HAP-1 (cell line): ENCODE measurements at regions not wholly inside any gene's neighbourhood (a gene's known extent, or its start where the extent isn't known, plus 50 kb on each side); places are given as distances from the start of the nearest gene placed in this dataset.

Experiments used
- DNase-seq, 2 experiments: peaks; one replicate each; pipeline ENCODE4 v3.0.0-alpha.2; 2016 to 2020; ENCODE audit warnings: low spot score in 2 of 2
- H3K27me3 ChIP-seq: fragments of 250-450 bp; sonication (Bioruptor Pico); 2 replicates; pipeline ENCODE4 v1.5.1; 2020; ENCODE audit warnings: low read depth, mild to moderate bottlenecking, moderate library complexity
- H3K36me3 ChIP-seq: fragments of 250-450 bp; sonication (Bioruptor Pico); replicated peaks from 2 replicates; pipeline ENCODE4 v1.5.1; 2020; ENCODE audit warnings: mild to moderate bottlenecking
- H3K4me1 ChIP-seq: fragments of 250-450 bp; sonication (Bioruptor Pico); 2 replicates; pipeline ENCODE4 v1.5.1; 2020; ENCODE audit warnings: mild to moderate bottlenecking
- H3K4me3 ChIP-seq: fragments of 250-450 bp; sonication (Bioruptor Pico); 2 replicates; pipeline ENCODE4 v1.5.1; 2020; ENCODE audit warnings: mild to moderate bottlenecking, moderate library complexity
- H3K9me3 ChIP-seq: fragments of 250-450 bp; sonication (Bioruptor Pico); 2 replicates; pipeline ENCODE4 v1.5.1; 2020; ENCODE audit warnings: mild to moderate bottlenecking, moderate library complexity
- in situ Hi-C: fragments of 300-500 bp; cut with MboI; formaldehyde crosslinking; loops from 3 replicates; pipeline ENCODE4 v1.14.3; 2020; ENCODE audit warnings: low sequenced_read_pairs, inconsistent platforms, mixed read lengths

- H3K4me1 ChIP-seq = no peaks in the 10 kb centered on the region
- H3K9me3 ChIP-seq = no peaks in the 10 kb centered on the region
- in situ Hi-C loops = no loop called here
- no peaks in the 10 kb centered on the region for H3K27me3 ChIP-seq
- H3K36me3 ChIP-seq = no peaks in the 10 kb centered on the region
- H3K4me3 ChIP-seq = no peak overlapping the region
- no peak for DNase-seq
These were observed 385.4 kb upstream of the SLC10A2 start for GRCh38 chr13:103451656-103452055.

DNA sequence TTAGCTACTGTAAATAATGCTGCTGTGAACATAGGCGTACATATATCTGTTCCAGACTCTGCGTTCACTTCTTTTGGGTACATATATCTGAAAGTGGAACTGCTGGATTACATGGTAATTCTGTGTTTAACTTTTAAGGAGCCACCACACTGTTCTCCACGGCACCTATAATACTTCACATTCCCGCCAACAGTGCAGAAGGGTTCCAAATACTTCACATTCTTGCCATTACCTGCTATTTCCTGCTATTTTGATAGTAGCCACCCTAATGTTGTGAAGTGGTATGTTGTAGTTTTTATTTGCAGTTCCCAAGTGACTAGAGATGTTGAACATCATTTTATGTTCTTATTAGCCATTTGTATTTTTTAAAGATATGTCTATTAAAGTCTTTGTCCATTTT is 377.4 kb upstream of the SLC10A2 start:
- no peaks in the 10 kb centered on the region for H3K4me1 ChIP-seq
- DNase-seq = no peak
- H3K4me3 ChIP-seq = no peak overlapping the region
- in situ Hi-C loops = no loop called here
- no peaks in the 10 kb centered on the region for H3K27me3 ChIP-seq
- no peaks in the 10 kb centered on the region for H3K36me3 ChIP-seq
- no peaks in the 10 kb centered on the region for H3K9me3 ChIP-seq

DNA sequence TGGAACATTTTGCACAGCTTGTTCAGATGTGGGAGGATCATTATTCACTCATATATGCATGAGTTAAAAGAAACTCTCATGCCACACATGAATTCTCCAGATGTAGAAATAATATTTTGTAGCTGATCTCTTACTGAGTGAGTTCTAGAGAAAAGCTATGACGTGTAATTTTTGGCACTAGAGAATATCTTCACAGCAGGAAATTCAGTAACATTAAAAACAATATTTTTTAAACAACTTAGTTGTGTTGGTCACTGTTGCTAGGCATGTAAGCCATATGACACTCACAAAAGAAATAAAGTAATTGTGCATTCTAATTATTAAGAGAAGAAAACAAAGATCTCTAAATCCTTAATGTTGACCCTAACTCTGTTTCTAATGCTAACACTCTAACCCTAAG is 371.4 kb upstream of the SLC10A2 start:
- Histone ChIP-seq H3K4me3 (no peak overlapping the region), H3K4me1 (no peaks in the 10 kb centered on the region), H3K9me3 (no peaks in the 10 kb centered on the region), H3K27me3 (no peaks in the 10 kb centered on the region), H3K36me3 (no peaks in the 10 kb centered on the region)
- DNase-seq = no peak
- in situ Hi-C loops = no loop called here

- in situ Hi-C loops = no loop called here
- no peak for DNase-seq
- Histone ChIP-seq H3K36me3 (no peaks in the 10 kb centered on the region), H3K4me1 (no peaks in the 10 kb centered on the region), H3K9me3 (no peaks in the 10 kb centered on the region), H3K4me3 (no peak overlapping the region), H3K27me3 (no peaks in the 10 kb centered on the region)
These were observed 369.9 kb upstream of the SLC10A2 start for GRCh38 chr13:103436057-103436654.

DNA sequence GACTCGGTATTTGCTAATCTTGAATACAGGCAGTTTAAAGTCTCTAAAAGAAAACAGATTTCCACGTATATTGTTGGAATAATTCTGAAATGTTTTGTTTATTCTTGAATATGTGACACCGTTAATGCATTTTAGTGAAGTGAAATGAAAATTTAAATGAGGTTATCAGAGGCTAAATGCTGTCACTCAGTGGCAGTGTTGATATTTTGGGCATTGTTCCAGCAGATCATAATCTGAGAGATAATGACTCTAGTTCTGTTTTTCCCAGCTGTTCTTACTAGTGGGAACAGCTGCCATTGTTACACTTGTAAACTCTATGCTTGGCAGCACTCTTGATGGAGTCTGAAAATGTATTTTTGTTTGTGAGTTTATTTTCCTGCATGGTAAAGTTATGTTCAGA is 365.6 kb upstream of the SLC10A2 start:
- Histone ChIP-seq H3K4me1 (no peaks in the 10 kb centered on the region), H3K36me3 (no peaks in the 10 kb centered on the region), H3K9me3 (no peaks in the 10 kb centered on the region), H3K4me3 (no peak overlapping the region), H3K27me3 (no peaks in the 10 kb centered on the region)
- in situ Hi-C loops = no loop called here
- no peak for DNase-seq

DNA sequence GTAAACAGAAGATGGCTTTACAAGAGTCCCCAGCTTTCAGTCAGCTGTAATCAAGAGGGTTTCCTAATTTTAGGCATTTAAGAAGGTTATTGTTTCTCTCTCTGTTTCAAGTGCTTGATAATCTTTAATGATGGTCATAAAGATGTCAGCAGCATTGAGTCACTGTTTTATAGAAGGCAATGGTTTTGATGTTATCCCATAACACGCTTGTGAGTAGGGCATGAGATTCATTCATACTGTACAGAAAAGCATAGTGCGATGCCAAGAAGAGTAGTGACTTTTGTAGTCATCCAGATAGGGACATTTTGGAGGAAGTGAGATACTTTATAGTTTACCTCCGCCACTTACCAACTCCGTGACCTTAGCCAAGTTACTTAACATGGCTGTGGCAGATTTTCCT is 364.2 kb upstream of the SLC10A2 start:
- Histone ChIP-seq H3K9me3 (no peaks in the 10 kb centered on the region), H3K4me1 (no peaks in the 10 kb centered on the region), H3K36me3 (no peaks in the 10 kb centered on the region), H3K27me3 (no peaks in the 10 kb centered on the region), H3K4me3 (no peak overlapping the region)
- no peak for DNase-seq
- in situ Hi-C loops = no loop called here

- DNase-seq = no peak
- H3K9me3 ChIP-seq = no peaks in the 10 kb centered on the region
These were observed 343.8 kb upstream of the SLC10A2 start for GRCh38 chr13:103410002-103410401.

DNA sequence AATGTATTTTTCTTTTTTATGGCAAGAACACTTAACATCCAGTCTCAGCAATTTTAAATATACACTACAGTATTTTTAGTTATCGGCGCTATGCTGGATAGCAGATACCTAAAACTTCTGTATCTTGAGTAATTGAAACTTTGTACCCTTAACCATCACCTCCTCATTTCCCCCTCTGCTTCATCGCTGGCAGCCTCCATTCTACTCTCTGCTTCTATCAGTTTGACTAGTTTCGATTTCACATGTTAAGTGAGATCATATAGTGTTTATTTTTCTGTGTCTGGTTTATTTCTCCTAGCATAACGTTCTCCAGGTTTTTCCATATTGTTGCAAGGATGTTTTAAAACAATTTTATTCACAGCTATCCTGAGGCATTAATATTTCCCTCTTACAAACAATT is 340.8 kb upstream of the SLC10A2 start:
- H3K36me3 ChIP-seq = no peaks in the 10 kb centered on the region
- H3K27me3 ChIP-seq = no peaks in the 10 kb centered on the region
- no peaks in the 10 kb centered on the region for H3K9me3 ChIP-seq
- in situ Hi-C loops = no loop called here
- H3K4me1 ChIP-seq = no peaks in the 10 kb centered on the region
- no peak overlapping the region for H3K4me3 ChIP-seq
- DNase-seq = no peak

More at GRCh38 chr13:103410002-103410401, 343.8 kb upstream of the SLC10A2 start:
- Histone ChIP-seq H3K27me3 (no peaks in the 10 kb centered on the region), H3K4me1 (no peaks in the 10 kb centered on the region), H3K36me3 (no peaks in the 10 kb centered on the region), H3K4me3 (no peak overlapping the region)
- in situ Hi-C loops = no loop called here

- in situ Hi-C loops = no loop called here
- Histone ChIP-seq H3K4me1 (no peaks in the 10 kb centered on the region), H3K9me3 (no peaks in the 10 kb centered on the region), H3K36me3 (no peaks in the 10 kb centered on the region), H3K4me3 (no peak overlapping the region), H3K27me3 (no peaks in the 10 kb centered on the region)
- DNase-seq = no peak
These were observed 339.1 kb upstream of the SLC10A2 start for GRCh38 chr13:103405297-103405696.

GRCh38 chr13:103403814-103404213 is 337.6 kb upstream of the SLC10A2 start:
- no peaks in the 10 kb centered on the region for H3K9me3 ChIP-seq
- H3K4me3 ChIP-seq = no peak overlapping the region
- no peaks in the 10 kb centered on the region for H3K36me3 ChIP-seq
- H3K4me1 ChIP-seq = no peaks in the 10 kb centered on the region
- no peak for DNase-seq
- in situ Hi-C loops = no loop called here
- H3K27me3 ChIP-seq = no peaks in the 10 kb centered on the region

DNA sequence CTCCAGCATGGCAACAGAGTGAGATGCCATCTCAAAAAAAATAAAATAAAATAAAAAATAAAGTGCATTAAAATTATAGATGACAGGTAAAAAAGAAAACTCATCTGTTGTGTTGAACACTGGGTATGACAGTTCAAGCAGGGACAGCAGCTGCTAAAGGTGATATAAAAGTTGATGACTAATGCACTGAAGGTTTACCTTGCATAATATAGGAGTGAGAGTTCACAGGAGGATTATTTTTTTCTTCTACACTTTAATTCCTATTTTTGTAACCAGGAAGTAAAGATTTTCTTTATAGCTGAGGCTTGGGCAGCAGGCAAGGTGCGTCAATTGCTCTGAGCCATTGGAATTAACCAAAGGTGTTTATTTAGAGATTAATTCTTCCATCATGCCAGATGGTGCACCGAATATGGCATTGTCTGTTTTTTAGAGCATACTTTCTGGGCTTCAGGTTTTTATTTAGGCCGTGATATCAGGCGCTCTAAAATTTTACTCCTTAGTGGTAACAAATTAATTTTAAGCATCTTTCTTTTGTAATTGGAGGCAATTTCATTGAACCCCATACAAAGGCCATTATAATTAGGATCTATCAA is 337.0 kb upstream of the SLC10A2 start:
- Histone ChIP-seq H3K27me3 (no peaks in the 10 kb centered on the region), H3K9me3 (no peaks in the 10 kb centered on the region), H3K4me1 (no peaks in the 10 kb centered on the region), H3K36me3 (no peaks in the 10 kb centered on the region), H3K4me3 (no peak overlapping the region)
- no peak for DNase-seq
- in situ Hi-C loops = no loop called here

GRCh38 chr13:103395139-103395538 is 328.9 kb upstream of the SLC10A2 start:
- Histone ChIP-seq H3K9me3 (no peaks in the 10 kb centered on the region), H3K4me3 (no peak overlapping the region)
- in situ Hi-C loops = no loop called here

DNA sequence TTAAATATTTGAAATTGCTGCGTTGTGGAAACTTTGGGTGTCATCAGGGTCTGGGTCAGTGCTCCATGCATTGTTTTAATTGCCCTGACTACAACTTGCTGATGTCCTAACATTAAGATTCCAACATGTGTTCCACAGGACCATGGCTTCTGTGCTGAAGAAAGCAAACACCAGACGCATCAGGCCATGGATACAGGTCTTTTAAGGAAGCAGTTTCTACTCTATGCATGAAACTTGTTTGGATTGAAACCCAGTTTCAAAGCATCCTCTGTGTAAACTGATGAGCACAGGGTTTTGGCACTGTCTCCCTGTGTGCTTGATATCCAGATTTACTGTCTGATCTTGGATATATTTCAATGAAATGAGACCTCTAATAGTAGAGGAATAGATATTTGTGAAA is 328.4 kb upstream of the SLC10A2 start:
- no peaks in the 10 kb centered on the region for H3K9me3 ChIP-seq
- H3K27me3 ChIP-seq = no peaks in the 10 kb centered on the region
- H3K4me1 ChIP-seq = no peaks in the 10 kb centered on the region
- no peak for DNase-seq
- no peak overlapping the region for H3K4me3 ChIP-seq
- H3K36me3 ChIP-seq = no peaks in the 10 kb centered on the region
- in situ Hi-C loops = no loop called here

More at GRCh38 chr13:103395139-103395538, 328.9 kb upstream of the SLC10A2 start:
- DNase-seq = no peak
- Histone ChIP-seq H3K27me3 (no peaks in the 10 kb centered on the region), H3K4me1 (no peaks in the 10 kb centered on the region), H3K36me3 (no peaks in the 10 kb centered on the region)

- in situ Hi-C loops = no loop called here
These were observed 325.7 kb upstream of the SLC10A2 start for GRCh38 chr13:103391936-103392335.

GRCh38 chr13:103388839-103389238 is 322.6 kb upstream of the SLC10A2 start:
- Histone ChIP-seq H3K36me3 (no peaks in the 10 kb centered on the region), H3K9me3 (no peaks in the 10 kb centered on the region), H3K4me1 (no peaks in the 10 kb centered on the region), H3K4me3 (no peak overlapping the region), H3K27me3 (no peaks in the 10 kb centered on the region)
- no peak for DNase-seq
- in situ Hi-C loops = no loop called here

More at GRCh38 chr13:103391936-103392335, 325.7 kb upstream of the SLC10A2 start:
- H3K9me3 ChIP-seq = no peaks in the 10 kb centered on the region
- H3K36me3 ChIP-seq = no peaks in the 10 kb centered on the region
- no peak for DNase-seq
- H3K4me1 ChIP-seq = no peaks in the 10 kb centered on the region
- no peaks in the 10 kb centered on the region for H3K27me3 ChIP-seq
- no peak overlapping the region for H3K4me3 ChIP-seq
